ENCODE measurements at regions not wholly inside any gene's neighbourhood (a gene's known extent, or its start where the extent isn't known, plus 50 kb on each side); places are given as distances from the start of the nearest gene placed in this dataset.

DNA sequence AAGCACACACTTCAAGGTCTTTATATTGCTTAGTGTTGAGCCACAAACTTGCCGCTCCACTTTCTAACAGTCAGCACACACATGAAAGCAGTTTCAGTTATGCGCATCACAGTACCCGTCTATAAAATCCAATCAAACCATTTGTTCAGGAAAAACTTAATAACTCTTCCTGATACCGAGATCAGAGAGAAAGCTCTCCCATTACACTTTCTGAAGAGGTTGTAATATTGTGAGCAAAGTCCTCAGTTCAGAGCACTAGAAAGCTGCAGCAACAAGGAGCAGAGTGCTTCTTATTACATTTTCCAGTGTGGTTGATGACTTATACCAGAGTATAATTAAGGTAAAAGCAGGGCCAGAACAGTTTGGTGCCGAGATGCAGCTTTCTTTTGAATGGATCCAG, 102.8 kb upstream of the F3 start:
- peak overlapping the region; percentile 87 for H4K91ac ChIP-seq (ENCODE audit: insufficient read depth, low read depth, low read length)
- H3K4ac ChIP-seq (ENCODE audit: low read depth, low read length), result peak overlapping the region; percentile 83
- H3K27ac ChIP-seq (ENCODE audit: insufficient read depth, low read length), result peak overlapping the region; percentile 27; the same call in 1 of the 2 replicates
- ATAC-seq (ENCODE audit: low read depth), result no peak
- peak overlapping the region; percentile 77 for H3K18ac ChIP-seq (ENCODE audit: low read depth, low read length)
- H2AK5ac ChIP-seq (ENCODE audit: low read depth, low read length), result peak overlapping the region; percentile 92
- H3K4me2 ChIP-seq (ENCODE audit: low read depth, low read length), result no peak overlapping the region
- no peak for TF ChIP-seq POLR2A (IDR thresholded peaks at IDR 0.05; ENCODE audit: low read depth, low read length)
- TF ChIP-seq CHD1 (IDR thresholded peaks at IDR 0.05; ENCODE audit: low read depth, low read length), result no peak
- no peak for TF ChIP-seq MAZ (IDR thresholded peaks at IDR 0.05; ENCODE audit: borderline replicate concordance, low read depth, low read length)
- TF ChIP-seq, protein P1, sequence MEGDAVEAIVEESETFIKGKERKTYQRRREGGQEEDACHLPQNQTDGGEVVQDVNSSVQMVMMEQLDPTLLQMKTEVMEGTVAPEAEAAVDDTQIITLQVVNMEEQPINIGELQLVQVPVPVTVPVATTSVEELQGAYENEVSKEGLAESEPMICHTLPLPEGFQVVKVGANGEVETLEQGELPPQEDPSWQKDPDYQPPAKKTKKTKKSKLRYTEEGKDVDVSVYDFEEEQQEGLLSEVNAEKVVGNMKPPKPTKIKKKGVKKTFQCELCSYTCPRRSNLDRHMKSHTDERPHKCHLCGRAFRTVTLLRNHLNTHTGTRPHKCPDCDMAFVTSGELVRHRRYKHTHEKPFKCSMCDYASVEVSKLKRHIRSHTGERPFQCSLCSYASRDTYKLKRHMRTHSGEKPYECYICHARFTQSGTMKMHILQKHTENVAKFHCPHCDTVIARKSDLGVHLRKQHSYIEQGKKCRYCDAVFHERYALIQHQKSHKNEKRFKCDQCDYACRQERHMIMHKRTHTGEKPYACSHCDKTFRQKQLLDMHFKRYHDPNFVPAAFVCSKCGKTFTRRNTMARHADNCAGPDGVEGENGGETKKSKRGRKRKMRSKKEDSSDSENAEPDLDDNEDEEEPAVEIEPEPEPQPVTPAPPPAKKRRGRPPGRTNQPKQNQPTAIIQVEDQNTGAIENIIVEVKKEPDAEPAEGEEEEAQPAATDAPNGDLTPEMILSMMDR (conservative IDR thresholded peaks at IDR 0.05; ENCODE audit: low read depth, low read length), result no peak
- TF ChIP-seq BHLHE40 (IDR thresholded peaks at IDR 0.05; ENCODE audit: low read depth, low read length), result no peak
- TF ChIP-seq, protein P2, sequence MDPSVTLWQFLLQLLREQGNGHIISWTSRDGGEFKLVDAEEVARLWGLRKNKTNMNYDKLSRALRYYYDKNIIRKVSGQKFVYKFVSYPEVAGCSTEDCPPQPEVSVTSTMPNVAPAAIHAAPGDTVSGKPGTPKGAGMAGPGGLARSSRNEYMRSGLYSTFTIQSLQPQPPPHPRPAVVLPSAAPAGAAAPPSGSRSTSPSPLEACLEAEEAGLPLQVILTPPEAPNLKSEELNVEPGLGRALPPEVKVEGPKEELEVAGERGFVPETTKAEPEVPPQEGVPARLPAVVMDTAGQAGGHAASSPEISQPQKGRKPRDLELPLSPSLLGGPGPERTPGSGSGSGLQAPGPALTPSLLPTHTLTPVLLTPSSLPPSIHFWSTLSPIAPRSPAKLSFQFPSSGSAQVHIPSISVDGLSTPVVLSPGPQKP (IDR thresholded peaks at IDR 0.05; ENCODE audit: borderline replicate concordance, low read depth, low read length), result no peak
- TF ChIP-seq MAFK (IDR thresholded peaks at IDR 0.05; ENCODE audit: low read depth, low read length), result no peak
- TF ChIP-seq CEBPB (IDR thresholded peaks at IDR 0.05; ENCODE audit: low read depth, low read length), result no peak
- no peak for TF ChIP-seq MXI1 (IDR thresholded peaks at IDR 0.05; ENCODE audit: borderline replicate concordance, low read depth, low read length)
- no peak for TF ChIP-seq NFE2L2 (IDR thresholded peaks at IDR 0.05; ENCODE audit: low read depth, low read length)
- TF ChIP-seq, protein P3, sequence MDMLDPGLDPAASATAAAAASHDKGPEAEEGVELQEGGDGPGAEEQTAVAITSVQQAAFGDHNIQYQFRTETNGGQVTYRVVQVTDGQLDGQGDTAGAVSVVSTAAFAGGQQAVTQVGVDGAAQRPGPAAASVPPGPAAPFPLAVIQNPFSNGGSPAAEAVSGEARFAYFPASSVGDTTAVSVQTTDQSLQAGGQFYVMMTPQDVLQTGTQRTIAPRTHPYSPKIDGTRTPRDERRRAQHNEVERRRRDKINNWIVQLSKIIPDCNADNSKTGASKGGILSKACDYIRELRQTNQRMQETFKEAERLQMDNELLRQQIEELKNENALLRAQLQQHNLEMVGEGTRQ (IDR thresholded peaks at IDR 0.05; ENCODE audit: low read depth, low read length), result no peak
- no peak for TF ChIP-seq RAD21 (IDR thresholded peaks at IDR 0.05; ENCODE audit: low read length)
- no peak overlapping the region for H2AFZ ChIP-seq (replicated peaks; ENCODE audit: low read length, poor library complexity)
- no peaks in the 10 kb centered on the region for H3K27me3 ChIP-seq (ENCODE audit: control insufficient read depth, insufficient read depth, low read length)
- peak overlapping the region; percentile 67 for H2BK5ac ChIP-seq (ENCODE audit: low read depth, low read length, poor library complexity, severe bottlenecking)
- peak overlapping the region; percentile 74 to 83 for H4K8ac ChIP-seq (ENCODE audit: low read depth in 2 of 2, low read length in 2 of 2)
- peak overlapping the region; percentile 51; the same call in 1 of the 2 replicates for H4K5ac ChIP-seq (ENCODE audit: low read depth, low read length)
- no peaks in the 10 kb centered on the region for H3K36me3 ChIP-seq (ENCODE audit: control insufficient read depth, insufficient read depth, low read length)
- 0 out of 2 replicates have a peak overlapping the region, but pooled peaks have one; percentile 50 for H3K56ac ChIP-seq (ENCODE audit: extremely low read depth, insufficient read depth, low read length)
- peaks cover 24% of the 10 kb centered on the region for H3K9me1 ChIP-seq (ENCODE audit: insufficient read depth, low read length)
- peak overlapping the region; percentile 77 for H2BK20ac ChIP-seq (ENCODE audit: low read depth, low read length)
- peak overlapping the region; percentile 89 for H2BK120ac ChIP-seq (ENCODE audit: low read depth, low read length)
- BruUV-seq (replicated peaks), result no TSS peak
- no peak for DNase-seq
- H2BK15ac ChIP-seq (ENCODE audit: low read depth, low read length), result peak overlapping the region; percentile 92
- peaks cover 24% of the 10 kb centered on the region for H3K4me1 ChIP-seq (ENCODE audit: control insufficient read depth, insufficient read depth, low read length)
- H3K79me1 ChIP-seq (ENCODE audit: low read depth in 1 of 2, low read length in 2 of 2), result peaks cover 0 to 23% of the 10 kb centered on the region in 2 experiments; a peak in 2 of 4 replicates
- H3K23ac ChIP-seq (ENCODE audit: low read depth, low read length), result peak overlapping the region; percentile 19; the same call in 1 of the 2 replicates
- no peaks in the 10 kb centered on the region for H4K20me1 ChIP-seq (ENCODE audit: insufficient read depth, low read length)
- no peak overlapping the region for H2AK9ac ChIP-seq (replicated peaks; ENCODE audit: low read depth, low read length, poor library complexity)
- POLR2A ChIA-PET (ENCODE audit: unreplicated experiment), result no interaction called here
- H3K9me3 ChIP-seq (ENCODE audit: control insufficient read depth, insufficient read depth, low read length), result no peaks in the 10 kb centered on the region
- intact Hi-C loops (cut with micrococcal nuclease) (no loop called here), in situ Hi-C loops (cut with MboI; ENCODE audit: low sequenced_read_pairs) (no loop called here), dilution Hi-C loops (cut with HindIII; ENCODE audit: low sequenced_read_pairs, unreplicated experiment) (no loop called here)
- H3K4me3 ChIP-seq (ENCODE audit: insufficient read depth, low read depth, low read length), result no peak overlapping the region
- CTCF ChIA-PET, result interaction anchor here (1.0 kb wide), 1 partner anchor 8 kb away, joined by 3 read pairs; no protein-coding TSS in a partner anchor
- no peak overlapping the region for H3K9ac ChIP-seq (ENCODE audit: low read depth, low read length)
- no CpG with 5 or more reads among the region's 5 CpGs for WGBS, 2 experiments (ENCODE audit: extremely low coverage in 2 of 2, insufficient read length in 1 of 2)
- H3K14ac ChIP-seq (replicated peaks; ENCODE audit: low read depth, low read length), result peak overlapping the region; percentile 86
